ENCODE measurements at regions not wholly inside any gene's neighbourhood (a gene's known extent, or its start where the extent isn't known, plus 50 kb on each side); places are given as distances from the start of the nearest gene placed in this dataset.

GRCh38 chr20:21577551-21577950, 63.7 kb upstream of the NKX2-2 start:
- DNase-seq = no peak

GRCh38 chr20:21575981-21576740, 62.3 kb upstream of the NKX2-2 start:
- DNase-seq = no peak

- no peak for DNase-seq
These were observed 61.3 kb upstream of the NKX2-2 start for GRCh38 chr20:21575167-21575566.

GRCh38 chr20:21574443-21574842, 60.6 kb upstream of the NKX2-2 start:
- DNase-seq = no peak

DNA sequence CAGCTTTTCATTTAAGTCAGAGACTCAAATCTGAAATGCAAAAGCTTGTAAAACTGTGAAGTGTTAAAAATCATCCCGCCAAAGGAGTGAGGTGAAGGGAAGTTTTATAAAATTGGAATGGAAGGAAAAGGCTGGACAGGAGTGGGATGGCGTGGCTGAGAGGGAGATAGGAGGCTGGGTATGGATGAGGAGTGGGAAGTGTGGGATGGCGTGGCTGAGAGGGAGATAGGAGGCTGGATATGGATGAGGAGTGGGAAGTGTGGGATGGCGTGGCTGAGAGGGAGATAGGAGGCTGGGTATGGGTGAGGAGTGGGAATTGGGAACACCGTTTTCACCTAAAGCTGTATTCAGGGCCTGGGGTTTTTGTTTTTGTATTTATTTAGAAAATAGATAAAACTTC, 59.4 kb upstream of the NKX2-2 start:
- DNase-seq = no peak

DNA sequence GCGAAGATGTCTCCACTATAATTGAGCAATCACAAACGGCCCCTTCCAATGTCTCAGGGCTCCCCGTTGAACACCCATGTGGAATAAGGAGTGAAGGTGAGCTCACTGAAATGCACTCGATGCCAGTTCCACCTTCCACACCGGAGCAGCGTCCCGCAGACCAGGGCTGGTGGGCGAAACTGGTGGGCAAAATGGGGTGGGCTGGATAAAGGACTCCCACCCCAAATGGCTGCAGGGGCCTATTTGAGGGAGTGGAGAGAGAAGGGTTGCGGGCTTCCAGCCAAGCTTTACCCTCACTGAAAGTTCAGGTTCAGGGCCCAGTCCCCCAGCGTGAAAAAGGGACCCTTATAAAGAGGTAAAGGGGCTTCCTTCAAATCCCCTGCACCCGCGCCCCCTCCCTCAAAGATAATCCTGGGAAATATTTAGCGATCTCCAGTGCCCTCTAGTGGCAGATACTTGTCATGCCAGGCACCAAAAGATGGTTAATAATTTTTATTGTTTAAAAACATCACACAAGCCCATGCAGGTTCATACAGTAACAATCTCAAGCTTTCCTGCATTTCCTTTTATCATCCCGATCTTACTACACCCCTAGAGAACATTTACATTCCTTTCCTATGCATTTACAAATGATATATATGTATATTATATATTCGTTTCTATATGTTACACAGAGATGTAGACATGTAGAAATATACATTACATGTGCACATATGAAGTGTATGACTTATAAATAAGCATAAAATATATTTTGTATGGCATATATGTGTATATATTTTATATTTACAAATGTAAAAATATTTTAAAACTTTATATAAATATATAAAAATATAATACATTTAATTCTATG, 58.2 kb upstream of the NKX2-2 start:
- DNase-seq = peak in 9 of 58 donors; percentile 2 to 23 (median 11)

- DNase-seq = no peak
These were observed 56.6 kb upstream of the NKX2-2 start for GRCh38 chr20:21570285-21570992.

- peak in 33 of 58 donors; percentile 1 to 84 (median 18) for DNase-seq
These were observed 55.7 kb upstream of the NKX2-2 start for GRCh38 chr20:21569586-21569985.

DNA sequence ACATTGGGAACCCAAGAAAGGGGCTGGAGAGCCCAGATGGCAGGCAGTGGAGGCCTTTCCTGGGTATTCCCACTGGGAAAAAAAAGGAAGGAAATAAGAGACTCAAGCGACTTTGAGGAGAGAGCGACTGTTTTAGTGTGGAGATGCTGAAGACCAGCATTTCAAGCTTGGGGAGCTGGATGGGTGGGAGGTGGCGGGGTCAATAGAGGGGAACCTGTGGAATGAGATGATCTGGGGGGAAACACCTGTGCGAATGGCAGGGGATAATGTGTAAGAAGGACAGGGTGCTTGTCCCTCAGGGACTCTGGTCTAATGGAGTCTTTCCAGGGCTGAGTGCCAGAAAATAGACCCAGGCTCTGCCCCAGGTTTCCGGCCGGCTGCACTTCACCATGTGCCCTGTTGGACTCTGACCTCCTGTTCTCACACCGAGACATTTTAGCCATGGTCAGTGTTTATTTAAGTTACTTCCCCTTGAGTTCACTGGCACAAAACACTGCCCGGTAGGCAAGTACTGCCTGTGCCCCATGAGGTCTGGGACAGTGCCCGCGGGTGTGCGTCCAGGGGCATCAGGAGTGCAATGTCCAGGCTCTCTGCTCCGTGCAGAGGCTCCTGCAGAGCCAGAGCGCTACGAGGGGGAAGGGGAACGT, 50.4 kb upstream of the NKX2-2 start:
- peak in 46 of 58 donors; percentile 7 to 86 (median 51) for DNase-seq
